GM21447 (cell line): ENCODE measurements at regions not wholly inside any gene's neighbourhood (a gene's known extent, or its start where the extent isn't known, plus 50 kb on each side); places are given as distances from the start of the nearest gene placed in this dataset.

Experiments used
- ATAC-seq: cut with Tn5 transposase; IDR thresholded peaks from one replicate; pipeline ENCODE4 v1.9.1; 2021; ENCODE audit not compliant: unreplicated experiment

DNA sequence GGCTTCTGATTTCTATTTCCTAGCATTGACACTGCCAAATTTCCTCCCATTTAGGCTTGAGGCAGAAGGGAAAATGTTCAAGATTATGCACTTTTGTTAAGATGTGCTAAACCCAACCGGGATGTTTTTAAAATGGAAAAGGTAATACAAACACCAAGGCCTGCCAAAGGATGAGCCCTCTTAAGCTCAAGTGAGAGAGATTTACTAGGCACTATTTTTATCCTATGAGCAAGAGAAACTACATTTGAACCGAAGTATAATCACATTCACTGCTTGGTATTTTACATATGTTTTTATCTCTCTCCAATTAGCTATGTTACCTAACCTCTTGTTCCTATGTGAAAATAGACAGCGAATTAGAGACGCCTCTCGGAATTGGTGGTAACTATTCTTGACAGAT lies 295.8 kb downstream of the GABRB3 start:
- no peak for ATAC-seq

- ATAC-seq = no peak
These were observed 297.3 kb downstream of the GABRB3 start for GRCh38 chr15:26475554-26475953.

GRCh38 chr15:26472661-26473060 lies 300.2 kb downstream of the GABRB3 start:
- ATAC-seq = no peak

- no peak for ATAC-seq
These were observed 310.8 kb downstream of the GABRB3 start for GRCh38 chr15:26461847-26462608.

- no peak for ATAC-seq
These were observed 312.7 kb downstream of the GABRB3 start for GRCh38 chr15:26460165-26460564.

- no peak for ATAC-seq
These were observed 317.0 kb downstream of the GABRB3 start for GRCh38 chr15:26455828-26456227.

DNA sequence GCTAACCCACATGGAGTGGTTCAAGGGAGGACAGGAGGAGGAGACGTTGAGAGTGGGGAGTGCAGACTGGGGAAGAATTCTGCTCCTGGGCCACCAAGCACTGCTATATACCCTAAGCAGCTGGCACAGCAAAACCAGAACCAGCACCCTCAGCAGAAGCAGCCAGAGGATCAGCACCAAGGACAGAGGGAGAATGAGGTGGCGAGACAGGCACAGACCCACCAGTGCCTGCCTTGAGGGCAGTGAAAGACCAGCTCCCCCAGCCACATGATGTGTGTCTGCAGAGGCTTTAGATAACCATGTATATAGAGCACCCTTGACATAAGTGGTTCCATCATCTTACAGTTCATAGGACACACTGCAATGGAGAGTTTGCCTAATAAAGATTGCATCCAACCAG lies 319.0 kb downstream of the GABRB3 start:
- ATAC-seq = no peak

DNA sequence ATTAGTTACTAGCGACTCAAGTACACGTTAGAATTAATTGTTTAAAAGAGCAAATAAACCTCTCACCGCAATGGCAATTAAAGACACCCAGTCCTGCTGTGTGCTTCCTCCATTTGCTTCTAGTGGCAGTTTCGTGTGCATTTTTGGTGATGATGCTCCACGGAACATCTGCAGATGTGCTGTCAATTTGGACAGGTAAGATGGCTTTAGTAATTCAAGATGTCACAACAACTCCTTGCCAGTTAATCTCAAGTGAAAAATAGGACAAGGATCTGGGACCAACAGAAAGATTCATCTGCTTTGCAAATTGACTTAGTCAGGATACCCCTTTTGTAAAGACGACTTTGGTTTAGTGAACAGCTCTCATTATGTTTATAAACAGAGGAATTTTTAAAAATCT lies 320.9 kb downstream of the GABRB3 start:
- ATAC-seq = no peak

DNA sequence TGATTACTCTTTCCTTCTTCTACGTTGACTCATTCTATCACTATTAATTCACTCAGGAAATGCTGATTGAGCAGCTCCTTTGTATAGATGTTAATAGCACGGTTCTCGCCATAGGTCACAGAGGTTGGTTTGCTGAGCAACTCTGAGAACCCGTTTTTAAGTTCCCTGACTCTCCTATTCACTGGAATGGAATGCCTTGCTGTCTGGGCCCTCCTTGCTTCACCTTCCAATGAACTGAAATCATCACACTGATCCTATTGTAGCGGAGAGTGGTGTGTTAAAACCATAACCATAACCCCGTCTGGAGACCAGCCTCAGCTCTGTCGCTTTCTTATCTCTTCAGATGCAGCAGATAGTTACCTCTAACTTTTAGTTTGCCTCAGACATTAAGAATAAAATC lies 323.6 kb downstream of the GABRB3 start:
- no peak for ATAC-seq

GRCh38 chr15:26443321-26443720 lies 329.5 kb downstream of the GABRB3 start:
- ATAC-seq = no peak

DNA sequence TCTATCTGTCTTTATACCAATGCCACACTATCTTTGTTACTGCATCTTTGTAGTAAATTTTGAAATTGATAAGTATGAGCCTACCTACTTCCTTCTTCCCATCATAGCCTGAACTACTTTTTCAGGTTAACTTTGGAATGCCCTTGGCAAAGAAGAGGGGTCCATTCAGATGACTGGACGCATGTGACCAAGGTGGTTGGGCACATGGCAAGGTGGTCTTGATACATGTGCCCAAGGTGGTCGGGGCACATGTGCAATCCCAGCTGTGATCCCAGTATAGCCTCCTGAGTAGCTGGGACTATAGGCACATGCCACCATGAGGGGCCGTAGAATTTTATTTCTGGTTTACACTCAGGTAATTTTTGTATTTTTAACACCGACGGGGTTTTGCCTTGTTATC lies 330.2 kb downstream of the GABRB3 start:
- no peak for ATAC-seq

GRCh38 chr15:26439681-26440080 lies 333.2 kb downstream of the GABRB3 start:
- ATAC-seq = no peak

DNA sequence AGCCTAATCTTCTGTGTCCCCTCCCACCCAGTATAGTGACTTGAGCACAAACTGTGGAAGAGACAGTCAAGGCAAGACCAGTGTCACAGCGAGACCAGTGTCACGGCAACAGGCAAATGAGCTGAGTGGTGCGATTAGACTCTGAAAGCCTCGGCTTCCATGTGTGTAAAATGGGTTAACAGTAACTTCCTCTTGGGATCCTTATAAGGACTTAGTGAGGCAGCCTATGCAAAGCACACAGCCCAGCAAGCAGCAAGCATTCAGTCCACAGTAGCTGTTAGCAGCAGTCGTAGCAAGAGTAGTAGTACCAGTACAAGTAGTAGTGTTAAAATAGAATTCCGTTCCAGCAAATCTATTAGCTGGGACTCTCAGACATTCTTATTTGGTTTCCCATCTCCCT lies 334.1 kb downstream of the GABRB3 start:
- ATAC-seq = no peak

DNA sequence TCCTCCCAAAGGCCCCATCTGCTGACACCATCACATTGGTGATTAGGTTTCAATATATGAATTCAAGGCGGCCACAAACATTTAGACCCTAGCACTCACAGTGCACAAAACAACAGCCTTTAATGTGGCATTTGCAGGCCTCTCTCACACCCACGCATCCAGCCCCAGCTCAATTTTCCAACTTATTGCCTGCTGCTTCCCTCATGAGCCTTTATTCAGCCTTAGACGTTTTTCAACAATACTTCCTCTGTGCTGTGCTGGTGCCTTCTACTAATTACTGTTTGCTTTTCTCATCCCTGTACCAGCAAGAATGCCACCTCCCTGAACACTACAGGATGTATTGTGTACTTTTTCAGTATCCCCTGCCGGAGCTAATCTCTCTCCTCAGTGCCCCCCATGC lies 334.6 kb downstream of the GABRB3 start:
- ATAC-seq = no peak

GRCh38 chr15:26433818-26434217 lies 339.0 kb downstream of the GABRB3 start:
- no peak for ATAC-seq

- no peak for ATAC-seq
These were observed 339.8 kb downstream of the GABRB3 start for GRCh38 chr15:26433060-26433459.

DNA sequence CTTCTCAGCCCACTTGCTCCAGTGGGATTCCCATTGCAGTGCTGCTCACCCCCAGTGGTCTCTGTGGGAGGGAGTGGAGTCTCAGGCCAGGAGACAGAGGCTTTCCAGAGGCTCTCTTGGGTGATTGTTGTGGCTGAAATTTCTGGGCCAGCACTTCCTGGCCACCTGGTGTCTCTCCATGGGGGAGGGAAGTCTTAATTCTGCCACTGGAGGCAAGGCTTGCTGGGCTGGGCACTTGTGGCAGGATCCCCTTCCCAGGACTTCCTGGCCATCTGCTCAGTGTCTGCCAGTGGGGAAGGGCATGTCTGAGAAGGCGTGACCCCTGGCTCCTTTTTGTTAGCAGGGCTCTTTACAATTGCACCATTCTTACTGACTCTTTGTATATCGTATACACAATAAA lies 351.8 kb downstream of the GABRB3 start:
- ATAC-seq = no peak

DNA sequence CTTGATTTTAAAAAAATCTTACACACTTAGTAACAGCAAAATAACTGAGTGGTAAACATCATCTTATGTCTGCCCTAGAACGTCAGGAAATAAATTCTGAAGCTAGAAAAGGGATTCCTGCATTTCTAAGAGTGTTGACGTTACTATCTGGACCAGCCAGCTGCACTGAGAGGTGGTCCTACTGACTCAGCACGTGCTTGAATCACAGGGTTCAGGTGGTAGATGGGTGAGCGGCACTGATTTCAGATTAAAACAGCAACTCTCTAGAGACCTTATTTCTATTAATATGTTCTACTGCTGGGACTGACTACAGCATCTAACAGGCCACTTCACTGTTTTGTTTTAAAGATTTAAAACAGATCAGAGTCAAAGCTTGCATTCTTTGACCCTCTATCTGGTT lies 377.2 kb downstream of the GABRB3 start:
- no peak for ATAC-seq

DNA sequence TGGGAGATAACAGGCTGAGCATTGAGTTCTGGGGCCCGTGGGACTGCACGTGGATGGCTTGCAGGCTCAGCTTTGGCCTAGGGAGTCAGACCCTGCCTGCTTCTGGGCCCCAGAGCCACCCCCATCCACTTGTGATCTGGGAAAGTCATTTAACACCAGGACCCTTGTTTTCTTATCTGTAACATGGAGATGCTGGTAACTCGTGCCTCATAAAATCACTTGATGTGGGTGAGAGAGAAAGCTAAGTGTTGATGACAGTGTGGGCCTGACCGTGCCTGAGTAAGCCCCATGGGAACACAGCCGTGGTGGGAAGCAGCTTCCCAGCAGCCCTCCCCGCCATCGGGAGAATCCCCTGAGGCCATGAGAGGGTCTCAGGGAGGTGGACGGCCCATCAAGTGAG lies 378.1 kb downstream of the GABRB3 start:
- ATAC-seq = no peak

- no peak for ATAC-seq
These were observed 379.9 kb downstream of the GABRB3 start for GRCh38 chr15:26392956-26393355.

GRCh38 chr15:26391567-26392194 lies 381.2 kb downstream of the GABRB3 start:
- ATAC-seq = no peak

- ATAC-seq = no peak
These were observed 390.3 kb downstream of the GABRB3 start for GRCh38 chr15:26382444-26383072.
